HFFc6 (cell line): ENCODE measurements at regions not wholly inside any gene's neighbourhood (a gene's known extent, or its start where the extent isn't known, plus 50 kb on each side); places are given as distances from the start of the nearest gene placed in this dataset.
"Not testable (repeated sequence)": the region's sequence is repeated elsewhere in the genome, so short reads cannot be mapped to it uniquely, and the experiment has no call there.

Source experiments
- DNase-seq: peaks from one replicate; pipeline ENCODE4 v3.0.0-alpha.2; 2018
- H3K27ac Mint-ChIP-seq: 2 replicates; pipeline ENCODE4 v1.8.0; 2020; ENCODE audit warnings: mild to moderate bottlenecking, mixed read lengths
- H3K27me3 Mint-ChIP-seq: 2 replicates; pipeline ENCODE4 v1.8.0; 2021; ENCODE audit warnings: mild to moderate bottlenecking, moderate library complexity, mixed read lengths; ENCODE audit not compliant: insufficient read depth
- H3K36me3 Mint-ChIP-seq: 2 replicates; pipeline ENCODE4 v1.8.0; 2021; ENCODE audit warnings: low read depth, mixed read lengths
- H3K4me1 Mint-ChIP-seq: 2 replicates; pipeline ENCODE4 v1.8.0; 2020; ENCODE audit warnings: low read depth, mixed read lengths
- H3K4me3 Mint-ChIP-seq: 2 replicates; pipeline ENCODE4 v1.8.0; 2020; ENCODE audit warnings: mild to moderate bottlenecking, moderate library complexity, mixed read lengths
- H3K9me3 Mint-ChIP-seq: 2 replicates; pipeline ENCODE4 v1.8.0; 2020; ENCODE audit warnings: mild to moderate bottlenecking, mixed read lengths
- TF ChIP-seq, protein P1 (sequence below): fragments of 200-600 bp; sonication (generic); IDR thresholded peaks from 2 replicates; pipeline ENCODE4 v1.5.0; 2021; ENCODE audit warnings: antibody characterized with exemption, mild to moderate bottlenecking

DNA sequence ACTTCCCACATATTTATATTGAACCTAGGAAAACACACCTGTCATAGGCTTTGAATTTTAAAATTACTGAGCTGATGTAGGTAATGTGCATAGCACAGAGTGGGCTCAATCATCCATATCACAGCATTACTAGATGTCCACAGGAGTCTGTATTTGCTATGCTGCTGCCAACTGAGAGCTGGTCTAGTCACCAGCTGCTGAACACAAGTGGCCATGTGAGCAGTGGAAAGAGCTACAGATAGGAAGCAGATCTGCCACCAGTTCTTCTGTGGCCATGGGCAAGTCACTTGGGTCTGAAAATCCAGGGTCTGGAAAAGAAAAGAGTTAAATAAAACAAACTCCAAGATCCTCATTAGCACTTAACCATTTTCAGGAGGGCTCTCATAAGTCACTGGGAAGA lies 91.8 kb downstream of the APIP start:
- Mint-ChIP-seq H3K4me3 (no peak overlapping the region), H3K27ac (no peak overlapping the region), H3K36me3 (peaks cover 5% of the 10 kb centered on the region; the same call in 1 of the 2 replicates), H3K4me1 (no peaks in the 10 kb centered on the region), H3K9me3 (peaks cover 8% of the 10 kb centered on the region), H3K27me3 (peaks cover 28% of the 10 kb centered on the region)
- no peak for DNase-seq
- TF ChIP-seq, protein P1, sequence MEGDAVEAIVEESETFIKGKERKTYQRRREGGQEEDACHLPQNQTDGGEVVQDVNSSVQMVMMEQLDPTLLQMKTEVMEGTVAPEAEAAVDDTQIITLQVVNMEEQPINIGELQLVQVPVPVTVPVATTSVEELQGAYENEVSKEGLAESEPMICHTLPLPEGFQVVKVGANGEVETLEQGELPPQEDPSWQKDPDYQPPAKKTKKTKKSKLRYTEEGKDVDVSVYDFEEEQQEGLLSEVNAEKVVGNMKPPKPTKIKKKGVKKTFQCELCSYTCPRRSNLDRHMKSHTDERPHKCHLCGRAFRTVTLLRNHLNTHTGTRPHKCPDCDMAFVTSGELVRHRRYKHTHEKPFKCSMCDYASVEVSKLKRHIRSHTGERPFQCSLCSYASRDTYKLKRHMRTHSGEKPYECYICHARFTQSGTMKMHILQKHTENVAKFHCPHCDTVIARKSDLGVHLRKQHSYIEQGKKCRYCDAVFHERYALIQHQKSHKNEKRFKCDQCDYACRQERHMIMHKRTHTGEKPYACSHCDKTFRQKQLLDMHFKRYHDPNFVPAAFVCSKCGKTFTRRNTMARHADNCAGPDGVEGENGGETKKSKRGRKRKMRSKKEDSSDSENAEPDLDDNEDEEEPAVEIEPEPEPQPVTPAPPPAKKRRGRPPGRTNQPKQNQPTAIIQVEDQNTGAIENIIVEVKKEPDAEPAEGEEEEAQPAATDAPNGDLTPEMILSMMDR: no peak

DNA sequence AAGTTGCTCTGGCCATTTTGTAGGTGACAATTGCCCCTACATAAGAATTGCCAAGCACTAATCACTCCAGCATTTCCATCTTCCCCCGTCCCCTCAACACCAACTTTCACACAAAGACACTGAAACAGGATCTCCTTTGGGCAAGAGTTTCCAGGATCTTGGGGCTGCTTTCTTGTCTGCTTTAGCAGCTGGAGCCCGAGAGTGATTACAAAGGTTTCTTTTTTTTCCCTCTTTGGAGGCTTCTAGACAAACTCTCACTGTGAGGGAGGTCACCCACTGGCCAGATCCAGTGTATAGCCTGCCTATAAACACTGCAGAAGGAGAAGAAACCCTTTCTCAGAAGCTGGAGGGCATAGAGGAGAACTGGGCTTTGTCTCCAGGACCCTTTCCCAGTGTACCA lies 92.5 kb downstream of the APIP start:
- Mint-ChIP-seq H3K9me3 (peaks cover 10% of the 10 kb centered on the region), H3K36me3 (peaks cover 6% of the 10 kb centered on the region; the same call in 1 of the 2 replicates), H3K27me3 (peaks cover 29% of the 10 kb centered on the region), H3K27ac (no peak overlapping the region), H3K4me3 (no peak overlapping the region), H3K4me1 (no peaks in the 10 kb centered on the region)
- DNase-seq: no peak
- TF ChIP-seq, protein P1: no peak

- Mint-ChIP-seq H3K27me3 (peaks cover 34% of the 10 kb centered on the region), H3K4me3 (no peak overlapping the region), H3K36me3 (peaks cover 6% of the 10 kb centered on the region; the same call in 1 of the 2 replicates), H3K9me3 (peaks cover 10% of the 10 kb centered on the region), H3K4me1 (no peaks in the 10 kb centered on the region), H3K27ac (no peak overlapping the region)
- DNase-seq: no peak
- TF ChIP-seq, protein P1: no peak
Measured at GRCh38 chr11:34823197-34823596, 93.0 kb downstream of the APIP start.

- Mint-ChIP-seq H3K27me3 (peaks cover 37% of the 10 kb centered on the region), H3K4me1 (no peaks in the 10 kb centered on the region), H3K36me3 (peaks cover 6% of the 10 kb centered on the region; the same call in 1 of the 2 replicates), H3K27ac (no peak overlapping the region), H3K9me3 (peaks cover 10% of the 10 kb centered on the region), H3K4me3 (no peak overlapping the region)
- DNase-seq: no peak
- TF ChIP-seq, protein P1: no peak
Measured at GRCh38 chr11:34819740-34820482, 96.3 kb downstream of the APIP start.

- Mint-ChIP-seq H3K27me3 (peaks cover 24% of the 10 kb centered on the region), H3K9me3 (peaks cover 16% of the 10 kb centered on the region), H3K36me3 (peaks cover 12% of the 10 kb centered on the region; the same call in 1 of the 2 replicates)
- H3K4me3 Mint-ChIP-seq, H3K4me1 Mint-ChIP-seq, H3K27ac Mint-ChIP-seq, DNase-seq: not testable (repeated sequence)
Measured at GRCh38 chr11:34817812-34818211, 98.4 kb downstream of the APIP start.

DNA sequence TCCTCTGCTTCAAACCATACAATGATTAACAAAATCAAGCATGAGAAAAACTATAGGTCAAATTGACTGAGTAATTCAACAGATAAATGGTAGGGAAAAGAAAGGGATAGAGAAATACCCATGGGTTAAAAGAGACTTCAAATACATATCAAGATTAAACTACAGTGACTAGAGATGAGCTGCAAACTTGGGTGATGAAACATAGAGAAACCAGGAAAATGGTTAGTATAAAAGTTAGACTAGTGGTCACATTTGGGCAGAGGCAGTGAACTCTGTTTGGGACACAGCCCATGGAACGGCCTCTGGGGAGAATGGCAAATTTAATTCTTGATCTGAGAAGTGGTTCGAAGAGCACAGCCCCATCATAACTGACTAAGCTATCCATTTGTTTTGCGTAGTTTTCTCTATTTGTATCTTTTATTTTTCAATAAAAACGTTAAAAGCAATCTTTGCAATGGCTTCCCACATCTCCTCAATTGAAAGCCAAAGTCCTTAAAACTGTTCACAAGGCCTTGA lies 99.4 kb downstream of the APIP start:
- no peak overlapping the region for H3K4me3 Mint-ChIP-seq
- peaks cover 16% of the 10 kb centered on the region; the same call in 1 of the 2 replicates for H3K36me3 Mint-ChIP-seq
- peaks cover 26% of the 10 kb centered on the region for H3K27me3 Mint-ChIP-seq
- TF ChIP-seq, protein P1: no peak
- no peak for DNase-seq
- no peaks in the 10 kb centered on the region for H3K4me1 Mint-ChIP-seq
- H3K9me3 Mint-ChIP-seq: peaks cover 21% of the 10 kb centered on the region
- H3K27ac Mint-ChIP-seq: no peak overlapping the region
